ENCODE measurements at regions not wholly inside any gene's neighbourhood (a gene's known extent, or its start where the extent isn't known, plus 50 kb on each side); places are given as distances from the start of the nearest gene placed in this dataset.

DNA sequence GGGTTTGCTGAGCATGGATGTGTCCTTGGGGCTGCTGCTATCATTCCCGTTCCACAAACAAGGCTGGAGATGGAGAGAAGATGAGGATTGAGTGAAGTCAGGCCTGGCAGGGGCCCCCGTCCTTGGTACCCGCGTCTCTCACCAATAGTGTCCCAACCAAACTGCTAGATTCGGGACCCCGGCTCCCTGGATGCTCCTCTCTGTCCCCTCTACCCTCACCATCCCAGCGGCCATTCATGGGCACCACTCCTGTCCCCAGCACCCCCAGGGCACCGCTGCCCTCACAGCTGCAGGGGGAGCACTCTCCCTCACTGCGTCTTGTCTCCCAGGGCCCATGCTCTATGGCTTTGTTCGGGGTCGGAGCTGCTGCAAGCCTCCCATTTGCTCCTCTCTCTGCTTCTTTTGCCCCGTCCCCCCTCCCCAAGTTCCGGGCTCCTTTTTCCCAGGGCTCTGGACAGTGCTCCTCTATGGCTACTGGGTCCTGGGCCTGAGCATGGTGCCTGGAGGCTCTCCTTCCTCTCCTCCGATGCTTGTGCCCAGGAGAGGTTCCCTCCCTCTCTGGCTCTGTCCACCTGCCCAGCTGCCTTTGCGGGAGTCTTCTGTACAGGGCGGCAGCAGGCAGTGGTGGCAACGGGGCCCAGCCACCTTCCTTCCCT is 219.5 kb downstream of the TEX29 start:
- TF ChIP-seq EZH2 (optimal IDR thresholded peaks at IDR 0.05; ENCODE audit: low read depth, low read length): no peak
- TF ChIP-seq EZH2phosphoT487 (IDR thresholded peaks at IDR 0.05; ENCODE audit: low read length): no peak
